Muscle layer of duodenum (tissue), 2 donors: ENCODE measurements at regions not wholly inside any gene's neighbourhood (a gene's known extent, or its start where the extent isn't known, plus 50 kb on each side); places are given as distances from the start of the nearest gene placed in this dataset.

ENCODE experiments used
- H3K27ac ChIP-seq: one replicate; pipeline ENCODE4 v1.7.0; 2013; ENCODE audit warnings: mild to moderate bottlenecking, low read length
- H3K27me3 ChIP-seq: one replicate; pipeline ENCODE4 v1.7.0; 2013; ENCODE audit warnings: low read depth, mild to moderate bottlenecking, control low read depth, low read length
- H3K36me3 ChIP-seq, 2 donors: one replicate each; pipeline ENCODE4 v1.7.0; 2013; ENCODE audit warnings: low read length in 2 of 2, control low read depth in 1 of 2, mild to moderate bottlenecking in 1 of 2; ENCODE audit not compliant: insufficient read depth in 2 of 2, control insufficient read depth in 1 of 2
- H3K4me1 ChIP-seq, 2 donors: one replicate each; pipeline ENCODE4 v1.7.0; 2013; ENCODE audit warnings: low read length in 2 of 2, mild to moderate bottlenecking in 2 of 2, control low read depth in 1 of 2, moderate library complexity in 1 of 2; ENCODE audit not compliant: insufficient read depth in 2 of 2, control insufficient read depth in 1 of 2
- H3K4me3 ChIP-seq, 2 donors: one replicate each; pipeline ENCODE4 v1.7.0; 2013; ENCODE audit warnings: low read length in 2 of 2, low read depth in 1 of 2, mild to moderate bottlenecking in 1 of 2
- H3K9me3 ChIP-seq, 2 donors: one replicate each; pipeline ENCODE4 v1.7.0; 2013; ENCODE audit warnings: low read length in 2 of 2, control low read depth in 1 of 2, mild to moderate bottlenecking in 1 of 2; ENCODE audit not compliant: control insufficient read depth in 1 of 2
- donor health status: healthy.

DNA sequence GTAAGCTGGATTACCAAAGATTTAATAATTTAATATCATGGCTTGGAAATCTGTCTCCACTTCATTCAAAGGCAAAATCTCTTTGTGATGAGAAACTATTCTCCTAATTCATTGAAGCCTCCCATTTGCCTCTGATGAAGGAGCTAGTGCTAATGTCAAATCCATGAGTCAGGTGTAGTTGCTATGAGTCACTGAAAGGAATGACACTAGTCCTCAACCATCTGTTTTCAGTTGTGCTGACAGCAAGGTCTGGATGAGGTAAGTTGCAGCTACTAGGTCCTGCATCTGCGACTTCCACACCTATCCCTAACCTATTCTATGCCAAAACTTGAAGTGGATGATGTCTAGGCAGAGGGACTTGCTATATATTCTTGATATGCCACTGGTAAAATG lies 324.0 kb upstream of the UBE2E3 start:
- H3K4me1 ChIP-seq: no peaks in the 10 kb centered on the region
- no peak overlapping the region for H3K27ac ChIP-seq
- no peaks in the 10 kb centered on the region for H3K36me3 ChIP-seq
- no peaks in the 10 kb centered on the region for H3K27me3 ChIP-seq
- no peak overlapping the region for H3K4me3 ChIP-seq
- no peaks in the 10 kb centered on the region for H3K9me3 ChIP-seq

DNA sequence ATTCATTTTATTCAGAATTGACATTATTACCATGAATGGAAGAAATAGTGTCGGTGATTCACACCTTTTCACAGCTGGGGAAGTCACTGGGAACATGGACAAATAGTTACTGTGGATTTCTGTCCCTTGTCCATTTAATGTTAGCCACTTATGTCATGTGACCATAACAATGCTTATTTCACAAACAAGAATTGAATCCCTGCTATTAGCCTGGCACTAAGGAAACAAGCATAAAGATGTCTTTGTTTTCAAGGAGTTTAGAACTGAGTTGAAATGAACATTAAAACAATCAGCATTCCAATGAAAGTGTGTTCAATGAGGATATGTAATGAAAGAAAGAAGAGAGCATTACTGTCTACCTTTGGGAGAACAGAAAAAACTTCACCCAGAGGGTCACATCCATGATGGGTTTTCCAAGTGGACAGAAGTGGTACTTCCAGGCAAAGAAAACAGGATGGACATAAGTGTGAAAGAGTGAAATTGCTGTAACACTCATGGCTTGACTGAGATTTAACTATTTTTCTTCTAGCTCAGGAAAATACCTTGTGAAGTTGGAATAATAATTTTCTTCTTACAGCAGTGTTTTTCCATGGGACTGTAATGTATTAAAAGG lies 324.5 kb upstream of the UBE2E3 start:
- no peaks in the 10 kb centered on the region for H3K36me3 ChIP-seq
- H3K9me3 ChIP-seq: no peaks in the 10 kb centered on the region
- H3K4me3 ChIP-seq: no peak overlapping the region
- H3K4me1 ChIP-seq: no peaks in the 10 kb centered on the region
- no peaks in the 10 kb centered on the region for H3K27me3 ChIP-seq
- no peak overlapping the region for H3K27ac ChIP-seq

DNA sequence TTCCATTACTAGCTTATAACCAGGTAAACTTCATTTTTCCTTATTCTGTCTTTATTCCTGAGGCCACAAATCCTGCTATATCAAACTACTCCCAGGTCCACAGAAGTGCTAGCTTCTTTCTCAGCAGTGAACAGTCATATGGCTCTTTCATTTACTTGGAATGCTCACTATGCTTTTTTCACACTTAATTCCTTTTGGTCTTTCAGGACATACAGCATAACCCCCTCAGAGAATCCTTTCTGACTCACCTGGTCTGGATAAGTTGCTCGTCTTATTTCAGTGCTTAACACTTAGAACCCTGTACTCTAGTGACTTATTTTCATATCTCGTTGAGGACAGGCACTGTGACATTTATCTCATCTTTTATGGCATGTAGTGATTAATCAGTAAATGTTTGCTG lies 325.0 kb upstream of the UBE2E3 start:
- H3K4me3 ChIP-seq: no peak overlapping the region
- no peaks in the 10 kb centered on the region for H3K4me1 ChIP-seq
- H3K27ac ChIP-seq: no peak overlapping the region
- no peaks in the 10 kb centered on the region for H3K27me3 ChIP-seq
- no peaks in the 10 kb centered on the region for H3K9me3 ChIP-seq
- H3K36me3 ChIP-seq: no peaks in the 10 kb centered on the region

GRCh38 chr2:180653481-180653880 lies 326.9 kb upstream of the UBE2E3 start:
- no peak overlapping the region for H3K4me3 ChIP-seq
- no peaks in the 10 kb centered on the region for H3K9me3 ChIP-seq
- no peaks in the 10 kb centered on the region for H3K27me3 ChIP-seq
- H3K4me1 ChIP-seq: no peaks in the 10 kb centered on the region
- H3K27ac ChIP-seq: no peak overlapping the region
- no peaks in the 10 kb centered on the region for H3K36me3 ChIP-seq

DNA sequence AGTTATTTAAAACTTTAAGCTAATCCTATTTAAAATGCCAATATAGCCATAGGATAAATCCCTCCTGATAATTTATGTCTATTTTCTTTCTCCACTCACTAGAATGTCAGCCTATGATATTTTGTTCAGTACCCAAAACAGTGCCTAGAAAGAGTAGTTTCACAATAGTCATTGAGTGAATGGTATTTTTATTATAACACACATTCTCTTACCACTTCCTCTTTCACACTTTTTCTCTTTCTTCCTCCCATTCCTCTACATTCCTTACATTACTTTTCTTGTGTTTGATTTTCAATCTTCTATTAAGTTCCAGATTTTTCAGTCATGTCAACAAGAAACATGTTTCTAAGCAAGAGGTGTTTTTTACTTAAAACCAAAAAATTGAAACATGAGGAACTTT lies 327.6 kb upstream of the UBE2E3 start:
- no peak overlapping the region for H3K4me3 ChIP-seq
- no peaks in the 10 kb centered on the region for H3K27me3 ChIP-seq
- no peak overlapping the region for H3K27ac ChIP-seq
- H3K4me1 ChIP-seq: no peaks in the 10 kb centered on the region
- no peaks in the 10 kb centered on the region for H3K9me3 ChIP-seq
- H3K36me3 ChIP-seq: no peaks in the 10 kb centered on the region

- H3K27ac ChIP-seq: no peak overlapping the region
- H3K4me1 ChIP-seq: peaks cover 0 to 6% of the 10 kb centered on the region in 2 donors
- H3K9me3 ChIP-seq: no peaks in the 10 kb centered on the region
- no peaks in the 10 kb centered on the region for H3K27me3 ChIP-seq
- H3K36me3 ChIP-seq: no peaks in the 10 kb centered on the region
- H3K4me3 ChIP-seq: no peak overlapping the region
These were observed 328.8 kb upstream of the UBE2E3 start for GRCh38 chr2:180651596-180651995.

GRCh38 chr2:180647621-180648020 lies 332.8 kb upstream of the UBE2E3 start:
- Histone ChIP-seq H3K9me3 (no peaks in the 10 kb centered on the region), H3K36me3 (no peaks in the 10 kb centered on the region), H3K4me1 (peaks cover 0 to 6% of the 10 kb centered on the region in 2 donors), H3K27me3 (no peaks in the 10 kb centered on the region), H3K27ac (no peak overlapping the region), H3K4me3 (no peak overlapping the region)

GRCh38 chr2:180647221-180647620 lies 333.2 kb upstream of the UBE2E3 start:
- H3K9me3 ChIP-seq: no peaks in the 10 kb centered on the region
- H3K27me3 ChIP-seq: no peaks in the 10 kb centered on the region
- H3K4me3 ChIP-seq: no peak overlapping the region
- H3K4me1 ChIP-seq: peaks cover 0 to 6% of the 10 kb centered on the region in 2 donors
- no peak overlapping the region for H3K27ac ChIP-seq
- no peaks in the 10 kb centered on the region for H3K36me3 ChIP-seq

DNA sequence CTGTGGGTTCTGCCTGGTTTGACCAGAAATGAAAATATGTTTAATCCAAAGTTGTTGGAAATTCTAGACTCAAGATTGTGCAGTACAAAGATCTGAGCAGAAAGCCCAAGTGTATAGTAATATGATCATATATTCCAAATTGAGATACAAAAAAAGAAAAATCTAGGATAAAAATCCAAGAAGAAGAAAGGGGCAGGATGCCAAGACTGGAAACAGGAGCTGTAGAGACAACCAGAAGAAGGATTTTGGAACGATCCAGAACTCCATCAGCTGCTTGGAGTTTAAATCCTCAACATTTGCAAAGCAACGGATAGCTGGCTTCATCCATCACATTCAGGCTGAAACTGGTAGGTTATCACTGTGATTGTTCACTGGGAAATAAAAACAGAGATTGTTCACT lies 333.6 kb upstream of the UBE2E3 start:
- Histone ChIP-seq H3K9me3 (no peaks in the 10 kb centered on the region), H3K36me3 (no peaks in the 10 kb centered on the region), H3K4me1 (peaks cover 0 to 6% of the 10 kb centered on the region in 2 donors), H3K27me3 (no peaks in the 10 kb centered on the region), H3K27ac (no peak overlapping the region), H3K4me3 (no peak overlapping the region)

DNA sequence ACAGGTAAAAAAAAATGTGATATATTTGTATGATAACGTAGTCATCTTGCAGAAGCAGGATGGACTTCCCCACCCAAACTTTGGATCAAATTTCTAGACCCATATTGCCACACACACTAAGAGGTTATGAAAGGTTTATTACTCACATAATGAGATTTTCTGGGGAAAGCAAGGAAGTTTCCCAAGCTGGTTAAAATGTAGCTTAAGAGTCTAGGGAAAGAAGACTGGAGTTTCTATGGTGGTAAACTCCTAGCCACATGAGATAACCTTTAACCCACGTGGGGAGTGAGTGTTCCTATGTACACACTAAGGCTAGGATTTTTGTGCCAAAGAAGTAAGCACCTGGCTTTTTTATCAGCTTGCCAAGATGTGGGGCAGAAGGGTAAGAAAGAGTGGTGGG lies 335.7 kb upstream of the UBE2E3 start:
- H3K9me3 ChIP-seq: no peaks in the 10 kb centered on the region
- peaks cover 0 to 6% of the 10 kb centered on the region in 2 donors for H3K4me1 ChIP-seq
- H3K27me3 ChIP-seq: no peaks in the 10 kb centered on the region
- H3K36me3 ChIP-seq: no peaks in the 10 kb centered on the region
- no peak overlapping the region for H3K4me3 ChIP-seq
- H3K27ac ChIP-seq: no peak overlapping the region

- H3K27me3 ChIP-seq: no peaks in the 10 kb centered on the region
- no peak overlapping the region for H3K27ac ChIP-seq
- H3K4me3 ChIP-seq: no peak overlapping the region
- H3K36me3 ChIP-seq: no peaks in the 10 kb centered on the region
- no peaks in the 10 kb centered on the region for H3K9me3 ChIP-seq
- H3K4me1 ChIP-seq: no peaks in the 10 kb centered on the region
These were observed 349.6 kb upstream of the UBE2E3 start for GRCh38 chr2:180630756-180631155.
